PFSK-1 (cell line): ENCODE measurements at regions not wholly inside any gene's neighbourhood (a gene's known extent, or its start where the extent isn't known, plus 50 kb on each side); places are given as distances from the start of the nearest gene placed in this dataset.

Experiments used
- POLR2AphosphoS5 ChIP-seq: IDR thresholded peaks from 2 replicates; pipeline ENCODE4 v1.6.1; 2012; ENCODE audit warnings: low read depth, mild to moderate bottlenecking, control low read depth, low read length, moderate library complexity
- SIN3A ChIP-seq: IDR thresholded peaks from 2 replicates; pipeline ENCODE4 v1.6.1; 2012; ENCODE audit warnings: mild to moderate bottlenecking, low read length, moderate library complexity, borderline replicate concordance; ENCODE audit not compliant: insufficient read depth
- TAF1 ChIP-seq: IDR thresholded peaks from 2 replicates; pipeline ENCODE4 v1.6.1; 2012; ENCODE audit warnings: low read length, control low read depth, borderline replicate concordance; ENCODE audit not compliant: insufficient read depth
- TF ChIP-seq, protein P1 (sequence below), 2 experiments: IDR thresholded peaks; 2 replicates each; pipeline versions ENCODE4 v1.6.1 to v1.8.0; 2011 to 2012; ENCODE audit warnings: low read depth in 2 of 2, low read length in 2 of 2, control low read depth in 1 of 2, inconsistent platforms in 1 of 2, mild to moderate bottlenecking in 1 of 2, moderate library complexity in 1 of 2; ENCODE audit not compliant: insufficient read depth in 1 of 2

DNA sequence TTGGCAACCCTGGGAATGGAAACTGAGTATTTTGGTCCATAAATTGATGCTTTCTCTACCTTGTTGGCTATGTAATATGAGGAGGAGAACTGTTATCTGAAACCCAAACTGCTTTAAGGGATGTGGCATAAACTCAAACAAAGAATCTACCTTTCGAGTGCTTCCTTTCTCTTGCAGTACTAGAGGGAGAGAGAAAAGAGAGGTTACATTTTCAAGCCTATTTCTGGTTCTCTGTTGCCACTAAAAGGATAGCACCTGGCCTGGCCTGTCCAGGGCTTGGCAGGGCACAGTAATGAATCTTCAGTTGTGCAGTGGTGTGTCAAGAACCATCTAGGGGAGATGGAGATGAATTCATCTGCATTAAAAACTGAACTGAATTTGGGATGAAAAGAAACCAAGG is 308.6 kb downstream of the PTTG2 start:
- TF ChIP-seq SIN3A, result no peak
- TF ChIP-seq, protein P1, sequence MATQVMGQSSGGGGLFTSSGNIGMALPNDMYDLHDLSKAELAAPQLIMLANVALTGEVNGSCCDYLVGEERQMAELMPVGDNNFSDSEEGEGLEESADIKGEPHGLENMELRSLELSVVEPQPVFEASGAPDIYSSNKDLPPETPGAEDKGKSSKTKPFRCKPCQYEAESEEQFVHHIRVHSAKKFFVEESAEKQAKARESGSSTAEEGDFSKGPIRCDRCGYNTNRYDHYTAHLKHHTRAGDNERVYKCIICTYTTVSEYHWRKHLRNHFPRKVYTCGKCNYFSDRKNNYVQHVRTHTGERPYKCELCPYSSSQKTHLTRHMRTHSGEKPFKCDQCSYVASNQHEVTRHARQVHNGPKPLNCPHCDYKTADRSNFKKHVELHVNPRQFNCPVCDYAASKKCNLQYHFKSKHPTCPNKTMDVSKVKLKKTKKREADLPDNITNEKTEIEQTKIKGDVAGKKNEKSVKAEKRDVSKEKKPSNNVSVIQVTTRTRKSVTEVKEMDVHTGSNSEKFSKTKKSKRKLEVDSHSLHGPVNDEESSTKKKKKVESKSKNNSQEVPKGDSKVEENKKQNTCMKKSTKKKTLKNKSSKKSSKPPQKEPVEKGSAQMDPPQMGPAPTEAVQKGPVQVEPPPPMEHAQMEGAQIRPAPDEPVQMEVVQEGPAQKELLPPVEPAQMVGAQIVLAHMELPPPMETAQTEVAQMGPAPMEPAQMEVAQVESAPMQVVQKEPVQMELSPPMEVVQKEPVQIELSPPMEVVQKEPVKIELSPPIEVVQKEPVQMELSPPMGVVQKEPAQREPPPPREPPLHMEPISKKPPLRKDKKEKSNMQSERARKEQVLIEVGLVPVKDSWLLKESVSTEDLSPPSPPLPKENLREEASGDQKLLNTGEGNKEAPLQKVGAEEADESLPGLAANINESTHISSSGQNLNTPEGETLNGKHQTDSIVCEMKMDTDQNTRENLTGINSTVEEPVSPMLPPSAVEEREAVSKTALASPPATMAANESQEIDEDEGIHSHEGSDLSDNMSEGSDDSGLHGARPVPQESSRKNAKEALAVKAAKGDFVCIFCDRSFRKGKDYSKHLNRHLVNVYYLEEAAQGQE (IDR thresholded peaks at IDR 0.05; ENCODE audit: insufficient read depth in 1 of 2, low read depth in 2 of 2, low read length in 2 of 2), result no peak
- TF ChIP-seq POLR2AphosphoS5, result no peak
- TF ChIP-seq TAF1, result no peak
